LNCAP (cell line): ENCODE measurements at regions not wholly inside any gene's neighbourhood (a gene's known extent, or its start where the extent isn't known, plus 50 kb on each side); places are given as distances from the start of the nearest gene placed in this dataset.

ENCODE experiments used
- TF ChIP-seq, protein P1 (sequence below): fragments of 450-650 bp; IDR thresholded peaks from 2 replicates; pipeline ENCODE4 v1.5.1; 2017; ENCODE audit warnings: mild to moderate bottlenecking

DNA sequence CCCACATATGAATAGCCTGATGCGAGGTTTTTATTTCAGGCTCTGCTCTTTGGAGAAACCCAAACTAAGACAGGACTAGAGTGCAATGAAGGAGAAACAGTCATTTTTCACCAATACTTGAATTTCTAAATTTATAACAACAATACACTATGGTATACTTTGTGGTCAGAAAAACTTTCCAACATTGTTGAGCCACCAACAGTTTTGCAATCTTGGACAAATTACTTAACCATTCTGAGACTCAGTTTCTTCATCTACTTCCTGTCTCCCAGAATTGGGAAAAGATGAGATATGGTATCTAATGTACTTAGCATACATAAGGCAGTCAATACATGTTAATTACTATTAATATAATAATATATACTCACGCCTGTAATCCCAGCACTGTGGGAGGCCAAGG, 519.8 kb upstream of the PLXNA2 start:
- TF ChIP-seq, protein P1, sequence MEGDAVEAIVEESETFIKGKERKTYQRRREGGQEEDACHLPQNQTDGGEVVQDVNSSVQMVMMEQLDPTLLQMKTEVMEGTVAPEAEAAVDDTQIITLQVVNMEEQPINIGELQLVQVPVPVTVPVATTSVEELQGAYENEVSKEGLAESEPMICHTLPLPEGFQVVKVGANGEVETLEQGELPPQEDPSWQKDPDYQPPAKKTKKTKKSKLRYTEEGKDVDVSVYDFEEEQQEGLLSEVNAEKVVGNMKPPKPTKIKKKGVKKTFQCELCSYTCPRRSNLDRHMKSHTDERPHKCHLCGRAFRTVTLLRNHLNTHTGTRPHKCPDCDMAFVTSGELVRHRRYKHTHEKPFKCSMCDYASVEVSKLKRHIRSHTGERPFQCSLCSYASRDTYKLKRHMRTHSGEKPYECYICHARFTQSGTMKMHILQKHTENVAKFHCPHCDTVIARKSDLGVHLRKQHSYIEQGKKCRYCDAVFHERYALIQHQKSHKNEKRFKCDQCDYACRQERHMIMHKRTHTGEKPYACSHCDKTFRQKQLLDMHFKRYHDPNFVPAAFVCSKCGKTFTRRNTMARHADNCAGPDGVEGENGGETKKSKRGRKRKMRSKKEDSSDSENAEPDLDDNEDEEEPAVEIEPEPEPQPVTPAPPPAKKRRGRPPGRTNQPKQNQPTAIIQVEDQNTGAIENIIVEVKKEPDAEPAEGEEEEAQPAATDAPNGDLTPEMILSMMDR: no peak

DNA sequence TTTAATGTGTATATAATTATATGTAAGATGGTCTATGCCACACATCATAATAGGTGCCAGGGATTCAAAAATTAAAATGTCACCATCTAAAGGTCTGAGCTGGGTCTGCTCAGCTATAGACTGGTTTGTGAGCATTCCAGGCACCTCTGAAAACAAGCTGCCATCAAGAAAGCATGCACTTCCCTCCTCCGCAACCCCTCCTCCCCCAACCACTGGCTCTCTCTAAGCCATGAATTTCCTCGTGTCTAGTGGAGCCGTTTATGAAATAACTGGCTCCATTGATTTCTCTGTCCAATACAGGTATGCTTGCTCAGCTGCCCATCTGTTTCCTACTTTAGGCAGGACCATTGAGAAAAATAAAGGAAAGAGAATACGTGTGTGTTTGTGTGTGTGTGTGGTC, 522.6 kb upstream of the PLXNA2 start:
- TF ChIP-seq, protein P1: no peak

DNA sequence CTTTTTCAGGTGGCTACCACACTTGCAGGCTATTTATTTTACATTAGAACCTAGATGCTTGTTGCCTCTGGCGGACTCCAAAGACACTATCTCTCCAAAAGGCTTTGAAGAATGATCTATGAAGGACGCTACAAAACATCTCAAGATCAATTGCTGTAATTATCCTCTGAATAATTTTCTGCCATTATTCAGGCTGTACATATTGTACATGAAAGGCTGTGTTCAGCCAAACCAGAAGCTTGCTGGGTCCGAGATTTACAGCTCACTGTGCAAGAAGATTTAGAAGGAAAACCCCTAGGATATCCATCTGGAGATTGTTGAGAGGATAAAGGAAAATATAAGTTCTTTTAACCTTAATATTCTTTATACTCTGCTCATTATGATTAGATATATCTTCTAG, 523.6 kb upstream of the PLXNA2 start:
- TF ChIP-seq, protein P1: no peak

DNA sequence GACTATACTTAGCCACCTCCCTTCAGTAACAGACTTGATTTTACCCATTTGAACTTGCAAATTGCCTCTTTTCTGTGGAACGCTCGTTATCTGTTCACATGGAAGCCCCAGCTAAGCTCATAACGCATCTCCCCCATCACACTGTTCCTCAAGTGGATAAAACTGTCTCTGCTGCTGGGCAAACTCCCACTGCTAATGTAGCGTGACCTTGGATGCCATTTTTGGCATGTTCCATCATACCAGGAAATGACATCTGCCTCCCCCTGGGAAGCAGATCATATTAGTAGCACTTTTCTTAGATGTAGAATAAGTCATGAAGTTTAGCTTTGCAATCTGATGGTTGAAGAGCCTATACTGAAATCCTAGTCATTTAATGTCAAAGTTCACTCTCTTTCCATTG, 528.7 kb upstream of the PLXNA2 start:
- TF ChIP-seq, protein P1: no peak

DNA sequence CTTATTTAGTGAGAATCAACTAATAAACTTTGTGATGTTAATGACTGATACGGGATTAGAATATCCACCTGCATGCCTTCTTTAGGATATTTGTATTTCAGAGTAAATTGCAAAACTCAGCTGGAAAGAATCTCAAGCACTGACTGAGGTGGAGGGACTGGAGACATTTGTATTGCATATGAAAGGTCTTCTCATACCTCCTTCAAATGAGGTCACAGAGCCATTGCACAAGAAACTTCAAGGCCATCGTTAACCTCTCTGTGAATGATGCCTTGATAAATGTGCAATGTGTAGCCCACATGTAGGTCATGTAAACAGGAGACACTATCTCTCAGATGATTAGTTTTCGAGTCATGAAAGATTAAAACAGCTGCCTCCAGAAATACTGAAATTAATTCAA, 531.7 kb upstream of the PLXNA2 start:
- TF ChIP-seq, protein P1: no peak

DNA sequence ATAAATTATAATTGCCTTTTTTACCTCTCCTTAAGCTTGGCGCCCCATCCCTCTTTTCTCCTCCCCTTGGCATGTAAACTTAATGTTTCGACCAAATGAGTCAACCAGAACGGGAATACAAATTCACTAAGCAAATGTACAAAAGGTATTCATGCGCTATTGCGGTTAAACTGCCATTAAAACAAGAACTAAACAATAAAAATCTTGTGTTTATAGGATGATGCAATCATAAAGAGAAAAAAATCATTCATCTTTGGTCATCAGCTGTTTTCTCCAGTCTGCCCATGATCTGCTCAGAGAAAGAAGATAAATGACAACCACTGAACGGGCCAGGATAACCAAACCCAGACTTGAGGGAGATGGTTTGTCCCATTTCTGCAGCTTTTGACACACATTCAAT, 534.2 kb upstream of the PLXNA2 start:
- TF ChIP-seq, protein P1: no peak

DNA sequence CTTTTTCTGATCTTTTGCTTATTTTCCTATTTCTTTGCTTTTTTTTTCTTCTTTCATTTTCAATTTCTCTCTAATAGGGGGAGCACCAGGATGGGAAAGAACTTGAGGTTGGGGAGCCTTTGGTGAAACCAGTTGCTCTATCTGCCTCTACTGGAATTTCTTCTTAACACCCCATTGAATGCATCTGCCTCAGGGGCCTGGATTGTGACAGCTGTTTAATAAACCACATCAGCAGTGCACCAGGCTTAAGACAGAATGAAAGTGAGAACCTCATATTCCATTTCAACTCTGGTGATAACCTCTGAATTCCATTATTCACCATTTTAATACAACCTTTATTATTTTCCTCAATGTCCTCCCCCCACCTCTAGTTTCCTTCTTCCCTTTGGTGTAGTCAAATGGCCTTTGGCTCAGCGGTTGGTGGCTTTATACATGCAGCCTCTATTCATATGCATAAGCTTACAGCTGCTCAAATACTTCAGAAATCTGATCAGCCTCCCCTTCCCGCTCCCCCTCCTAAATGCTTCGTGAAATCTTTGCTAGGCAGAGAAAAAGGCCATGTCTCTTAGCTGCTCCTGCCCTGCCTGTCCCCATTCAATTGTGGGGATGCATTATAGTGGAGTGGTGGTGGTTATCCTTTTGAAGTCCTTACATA, 537.3 kb upstream of the PLXNA2 start:
- TF ChIP-seq, protein P1: no peak

DNA sequence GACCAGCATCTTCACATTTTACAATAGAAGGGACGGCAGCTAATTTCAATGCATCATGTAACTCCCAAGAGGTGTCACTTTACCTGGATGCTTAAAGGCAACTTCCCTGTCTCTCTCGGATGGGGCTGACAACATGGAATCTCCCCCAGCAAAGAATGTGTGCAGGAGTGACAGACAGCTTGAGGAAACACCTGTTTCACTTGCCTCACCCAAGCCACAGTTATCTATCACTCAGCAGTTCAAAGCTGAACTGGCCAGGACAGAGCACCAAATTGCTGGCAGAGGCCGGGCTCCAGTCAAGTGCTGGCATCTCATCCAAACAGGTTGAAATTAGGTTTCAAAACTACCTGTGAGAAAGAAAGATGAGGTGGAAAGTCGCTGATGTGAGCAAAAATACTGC, 538.0 kb upstream of the PLXNA2 start:
- TF ChIP-seq, protein P1: no peak
